HCT116 (cell line): ENCODE measurements at regions not wholly inside any gene's neighbourhood (a gene's known extent, or its start where the extent isn't known, plus 50 kb on each side); places are given as distances from the start of the nearest gene placed in this dataset.

Experiments
- ATAC-seq: fragments of 200-7000 bp; cut with Tn5 transposase; 2 replicates; pipeline ENCODE4 v1.9.1; 2020; ENCODE audit warnings: mild to moderate bottlenecking, moderate library complexity
- BruUV-seq: library from RNA; stranded (reverse); fragments of 400-500 nt; replicated peaks from 2 replicates; lab custom pipeline; 2021; lab: Mats Ljungman, UMichigan
- CTCF ChIA-PET: fragments of 300-600 bp; sonication (Branson Sonifier 250); formaldehyde crosslinking; loops from one replicate; lab custom pipeline; 2021; ENCODE audit warnings: antibody characterized with exemption; lab: Charles Lee
- POLR2A ChIA-PET: fragments of 300-600, 350-600 bp; sonication (Branson Sonifier 250); formaldehyde crosslinking; loops from one replicate; lab custom pipeline; 2021; ENCODE audit warnings: antibody characterized with exemption; lab: Charles Lee
- RAD21 ChIA-PET, 2 experiments: fragments of 300-600 bp; sonication (Branson Sonifier 250); formaldehyde crosslinking; loops; one replicate each; lab custom pipeline; 2023; ENCODE audit warnings: low total read pairs in 2 of 2; ENCODE audit not compliant: uncharacterized antibody in 2 of 2, unreplicated experiment in 2 of 2, low non-redundant PET in 1 of 2; lab: Charles Lee
- DNase-seq: peaks from one replicate; pipeline ENCODE4 v3.0.0-alpha.2; 2010; ENCODE audit warnings: low read depth, low spot score
- H2AFZ ChIP-seq: fragments of 200-600 bp; shearing (Covaris generic), sonication (generic); 2 replicates; pipeline ENCODE4 v1.6.1; 2017; ENCODE audit warnings: low read depth, mixed run types, mixed read lengths, antibody characterized with exemption, low read length; ENCODE audit not compliant: poor library complexity, severe bottlenecking
- H3K27ac ChIP-seq: 2 replicates; pipeline ENCODE4 v1.5.1; 2012; ENCODE audit warnings: low read depth, low read length
- H3K27me3 ChIP-seq: fragments of 200-600 bp; sonication (generic); 2 replicates; pipeline ENCODE4 v1.6.1; 2016; ENCODE audit warnings: mixed run types, low read length, mixed read lengths; ENCODE audit not compliant: insufficient read depth
- H3K36me3 ChIP-seq, 2 experiments: fragments of 200-500 bp in 1 of 2; fragments of 200-600 bp in 1 of 2; sonication (Bioruptor generic) in 1 of 2; sonication (generic) in 1 of 2; 2 replicates each; pipeline versions ENCODE4 v1.5.1 to v1.6.1; 2014 to 2016; ENCODE audit warnings: low read length in 2 of 2, inconsistent platforms in 1 of 2, mixed read lengths in 1 of 2, mixed run types in 1 of 2; ENCODE audit not compliant: insufficient read depth in 2 of 2, control insufficient read depth in 1 of 2
- H3K4me1 ChIP-seq, 2 experiments: fragments of 200-600 bp in 1 of 2; sonication (generic) in 1 of 2; 2 replicates each; pipeline versions ENCODE4 v1.5.1 to v1.6.1; 2012 to 2017; ENCODE audit warnings: low read length in 2 of 2, inconsistent platforms in 1 of 2, mild to moderate bottlenecking in 1 of 2, mixed read lengths in 1 of 2, mixed run types in 1 of 2, moderate library complexity in 1 of 2; ENCODE audit not compliant: insufficient read depth in 2 of 2, control insufficient read depth in 1 of 2
- H3K4me2 ChIP-seq: fragments of 200-600 bp; sonication (generic); 2 replicates; pipeline ENCODE4 v1.6.1; 2017; ENCODE audit warnings: mixed run types, low read length, mixed read lengths
- H3K4me3 ChIP-seq, 2 experiments: fragments of 200-600 bp in 1 of 2; sonication (generic) in 1 of 2; replicated peaks in 1 of 2; 2 replicates each; pipeline ENCODE4 v1.5.1; 2011 to 2016; ENCODE audit warnings: low read length in 2 of 2, control low read depth in 1 of 2, low read depth in 1 of 2, mild to moderate bottlenecking in 1 of 2, mixed read lengths in 1 of 2, mixed run types in 1 of 2
- H3K79me2 ChIP-seq: fragments of 200-600 bp; sonication (generic); 2 replicates; pipeline ENCODE4 v1.6.1; 2017; ENCODE audit warnings: mild to moderate bottlenecking, mixed run types, low read length, moderate library complexity, mixed read lengths; ENCODE audit not compliant: insufficient read depth
- H3K9ac ChIP-seq: fragments of 200-600 bp; sonication (generic); 2 replicates; pipeline ENCODE4 v1.6.1; 2016; ENCODE audit warnings: low read length, mixed read lengths
- H3K9me2 ChIP-seq: fragments of 200-600 bp; sonication (generic), shearing (Covaris generic); 2 replicates; pipeline ENCODE4 v1.6.1; 2017; ENCODE audit warnings: mixed run types, mild to moderate bottlenecking, moderate library complexity; ENCODE audit not compliant: insufficient read depth
- H3K9me3 ChIP-seq, 2 experiments: fragments of 200-500 bp in 1 of 2; fragments of 200-600 bp in 1 of 2; sonication (Bioruptor generic) in 1 of 2; sonication (generic) in 1 of 2; 2 replicates each; pipeline ENCODE4 v1.6.1; 2014 to 2017; ENCODE audit warnings: low read length in 2 of 2, mixed read lengths in 2 of 2, inconsistent platforms in 1 of 2, low read depth in 1 of 2, mild to moderate bottlenecking in 1 of 2, mixed run types in 1 of 2, moderate library complexity in 1 of 2; ENCODE audit not compliant: control insufficient read depth in 1 of 2, insufficient read depth in 1 of 2
- H4K20me1 ChIP-seq: fragments of 200-600 bp; sonication (generic), shearing (Covaris generic); 2 replicates; pipeline ENCODE4 v1.6.1; 2017; ENCODE audit warnings: mixed run types, mild to moderate bottlenecking, moderate library complexity; ENCODE audit not compliant: insufficient read depth
- ATF3 ChIP-seq: IDR thresholded peaks from 2 replicates; pipeline ENCODE4 v1.6.1; 2012
- CBX3 ChIP-seq: IDR thresholded peaks from 2 replicates; pipeline ENCODE4 v1.6.1; 2012; ENCODE audit warnings: low read depth
- CEBPB ChIP-seq: IDR thresholded peaks from 2 replicates; pipeline ENCODE4 v1.6.1; 2012; ENCODE audit warnings: low read depth
- CTCF ChIP-seq, 3 experiments: fragments of 200-600 bp in 1 of 3; sonication (generic) in 1 of 3; IDR thresholded peaks in 2 of 3; conservative IDR thresholded peaks in 1 of 3; 2 replicates each; pipeline ENCODE4 v1.5.1; 2012 to 2017; ENCODE audit warnings: low read depth in 2 of 3, low read length in 2 of 3, antibody characterized with exemption in 1 of 3, borderline replicate concordance in 1 of 3, control low read depth in 1 of 3, mild to moderate bottlenecking in 1 of 3, mixed read lengths in 1 of 3, mixed run types in 1 of 3, moderate library complexity in 1 of 3; ENCODE audit not compliant: insufficient read depth in 1 of 3
- EZH2phosphoT487 ChIP-seq: fragments of 200-600 bp; IDR thresholded peaks from 2 replicates; pipeline ENCODE4 v1.6.1; 2018; ENCODE audit warnings: antibody characterized with exemption, borderline replicate concordance
- RAD21 ChIP-seq: IDR thresholded peaks from 2 replicates; pipeline ENCODE4 v1.6.1; 2012; ENCODE audit warnings: low read depth, mild to moderate bottlenecking
- REST ChIP-seq: IDR thresholded peaks from 2 replicates; pipeline ENCODE4 v1.6.1; 2012; ENCODE audit warnings: low read depth
- SP1 ChIP-seq: IDR thresholded peaks from 2 replicates; pipeline ENCODE4 v1.6.1; 2012; ENCODE audit warnings: low read depth
- SRF ChIP-seq: IDR thresholded peaks from 2 replicates; pipeline ENCODE4 v1.6.1; 2012; ENCODE audit warnings: low read depth
- TCF7L2 ChIP-seq: IDR thresholded peaks from 2 replicates; pipeline ENCODE4 v1.7.0; 2011; ENCODE audit warnings: borderline replicate concordance, inconsistent platforms; ENCODE audit not compliant: insufficient read depth, insufficient read length; ENCODE audit errors: extremely low read depth
- YY1 ChIP-seq: IDR thresholded peaks from 2 replicates; pipeline ENCODE4 v1.6.1; 2011; ENCODE audit warnings: low read length, low read depth, moderate library complexity, mild to moderate bottlenecking; ENCODE audit not compliant: insufficient replicate concordance; ENCODE audit errors: extremely low read depth
- ZFX ChIP-seq: fragments of 450-650 bp; IDR thresholded peaks from 2 replicates; pipeline ENCODE4 v1.6.1; 2017
- intact Hi-C: fragments of 100-400 bp; cut with micrococcal nuclease; formaldehyde crosslinking; loops from 2 replicates; pipeline ENCODE4 v1.10.0; 2022

GRCh38 chr1:89466307-89466930 lies 58.2 kb upstream of the LRRC8B start:
- H3K36me3 ChIP-seq, result no peaks in the 10 kb centered on the region
- H3K4me3 ChIP-seq, result no peak overlapping the region
- H3K9me2 ChIP-seq, result no peaks in the 10 kb centered on the region
- ATAC-seq (no peak), DNase-seq (no peak)
- no peak overlapping the region for H2AFZ ChIP-seq
- BruUV-seq, result no TSS peak
- TF ChIP-seq ATF3 (no peak), ZFX (no peak)
- RAD21 ChIA-PET, result no interaction called here
- no peaks in the 10 kb centered on the region for H3K79me2 ChIP-seq
- no peaks in the 10 kb centered on the region for H4K20me1 ChIP-seq
- POLR2A ChIA-PET, result no interaction called here
- no peaks in the 10 kb centered on the region for H3K4me1 ChIP-seq
- CTCF ChIA-PET, result no interaction called here
- intact Hi-C loops, result no loop called here
- no peak overlapping the region for H3K27ac ChIP-seq
- H3K9me3 ChIP-seq, result no peaks in the 10 kb centered on the region
- H3K27me3 ChIP-seq, result no peaks in the 10 kb centered on the region
- no peak overlapping the region for H3K4me2 ChIP-seq
- no peak overlapping the region for H3K9ac ChIP-seq

GRCh38 chr1:89472253-89472652 lies 52.4 kb upstream of the LRRC8B start:
- no peak overlapping the region for H3K4me3 ChIP-seq
- intact Hi-C loops, result no loop called here
- no peak overlapping the region for H3K4me2 ChIP-seq
- no peaks in the 10 kb centered on the region for H3K36me3 ChIP-seq
- DNase-seq (no peak), ATAC-seq (no peak)
- no peaks in the 10 kb centered on the region for H3K27me3 ChIP-seq
- no peaks in the 10 kb centered on the region for H3K4me1 ChIP-seq
- no TSS peak for BruUV-seq
- H3K9me2 ChIP-seq, result no peaks in the 10 kb centered on the region
- no peaks in the 10 kb centered on the region for H3K9me3 ChIP-seq
- ChIA-PET POLR2A (no interaction called here), RAD21 (no interaction called here), CTCF (no interaction called here)
- H3K79me2 ChIP-seq, result no peaks in the 10 kb centered on the region
- H4K20me1 ChIP-seq, result no peaks in the 10 kb centered on the region
- H2AFZ ChIP-seq, result no peak overlapping the region
- H3K27ac ChIP-seq, result no peak overlapping the region
- H3K9ac ChIP-seq, result no peak overlapping the region
- TF ChIP-seq TCF7L2 (no peak), CEBPB (no peak), EZH2phosphoT487 (no peak), REST (no peak), RAD21 (no peak), SP1 (no peak), SRF (no peak), YY1 (no peak), CTCF (IDR thresholded peaks at IDR 0.05 in 2 of 3, conservative IDR thresholded peaks at IDR 0.05 in 1 of 3; ENCODE audit: borderline replicate concordance in 1 of 3, insufficient read depth in 1 of 3, low read depth in 2 of 3, low read length in 2 of 3) (no peak), CBX3 (no peak)
